ENCODE measurements at regions not wholly inside any gene's neighbourhood (a gene's known extent, or its start where the extent isn't known, plus 50 kb on each side); places are given as distances from the start of the nearest gene placed in this dataset.

DNA sequence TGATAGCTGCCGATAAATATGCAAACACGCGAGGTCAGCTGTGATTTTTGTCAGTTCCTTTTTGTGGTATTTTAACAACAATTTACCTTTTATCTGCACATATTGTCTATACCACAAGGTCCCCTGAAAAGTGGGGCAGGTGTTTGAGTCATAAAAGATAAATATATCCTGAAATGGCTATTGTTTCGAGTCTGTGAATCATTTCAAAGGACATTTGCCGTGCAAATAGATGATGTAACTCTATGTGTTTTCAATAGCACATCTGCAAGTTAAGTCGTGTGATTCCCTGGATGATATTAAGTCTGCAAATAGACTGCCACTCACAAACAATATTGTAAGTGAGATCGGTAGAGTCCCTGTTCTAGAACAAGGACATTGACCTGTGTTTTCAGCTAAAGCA, 193.0 kb upstream of the PITRM1 start:
- no peak for DNase-seq

DNA sequence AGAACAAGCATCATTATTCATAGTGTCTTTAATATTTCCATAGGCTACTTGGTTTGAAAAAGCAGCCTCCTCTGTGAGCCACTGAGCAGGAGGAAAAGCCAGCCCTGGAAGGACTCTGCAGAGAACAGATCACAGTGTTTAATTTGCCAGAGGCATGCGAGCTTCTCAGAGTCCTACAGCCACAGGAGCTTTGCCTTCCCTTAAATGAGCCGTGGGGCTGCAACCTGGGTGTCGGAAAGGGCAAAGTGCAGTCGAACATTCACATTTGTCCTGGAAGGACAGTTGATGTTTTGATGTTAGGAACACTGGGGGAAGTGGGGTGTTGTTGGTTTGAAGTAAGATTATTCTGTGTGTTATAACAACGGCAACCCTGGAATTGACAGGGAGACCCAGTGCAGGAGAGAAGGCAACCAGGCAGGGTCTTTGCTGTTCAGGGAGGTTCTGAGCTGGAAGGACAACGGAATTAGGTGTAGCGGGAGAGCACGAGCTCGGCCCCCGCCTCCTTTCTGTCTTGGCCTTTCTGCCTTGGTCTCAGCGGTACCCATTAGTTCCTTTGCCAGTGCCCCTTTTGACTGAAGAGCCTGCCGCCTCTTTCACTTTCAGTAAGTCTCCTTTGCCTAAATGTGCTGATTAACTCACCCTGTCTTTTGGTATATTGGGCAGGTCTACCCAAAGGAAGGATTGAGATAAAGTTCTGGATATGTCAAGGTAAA, 192.3 kb upstream of the PITRM1 start:
- no peak for DNase-seq

- DNase-seq: no peak
Measured at GRCh38 chr10:3363311-3364045, 190.9 kb upstream of the PITRM1 start.

DNA sequence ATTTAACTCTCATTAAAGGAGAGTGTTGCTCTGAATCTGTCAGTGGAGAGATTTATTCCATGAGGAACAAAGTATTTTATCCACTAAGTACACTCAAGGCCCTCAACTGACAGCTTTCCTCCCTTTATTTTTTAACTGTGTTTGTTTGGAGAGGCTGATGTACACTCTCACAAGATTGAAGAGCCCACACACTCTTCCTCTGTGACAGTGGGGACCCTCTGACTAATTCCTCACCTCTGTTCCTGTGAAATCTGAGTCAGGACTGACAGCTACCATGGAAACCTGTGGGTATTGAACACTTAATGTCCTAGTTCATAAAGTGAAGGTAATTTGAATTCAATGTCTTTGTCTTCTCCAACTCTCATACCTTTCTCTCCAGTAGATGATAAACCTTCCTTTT, 189.8 kb upstream of the PITRM1 start:
- no peak for DNase-seq

DNA sequence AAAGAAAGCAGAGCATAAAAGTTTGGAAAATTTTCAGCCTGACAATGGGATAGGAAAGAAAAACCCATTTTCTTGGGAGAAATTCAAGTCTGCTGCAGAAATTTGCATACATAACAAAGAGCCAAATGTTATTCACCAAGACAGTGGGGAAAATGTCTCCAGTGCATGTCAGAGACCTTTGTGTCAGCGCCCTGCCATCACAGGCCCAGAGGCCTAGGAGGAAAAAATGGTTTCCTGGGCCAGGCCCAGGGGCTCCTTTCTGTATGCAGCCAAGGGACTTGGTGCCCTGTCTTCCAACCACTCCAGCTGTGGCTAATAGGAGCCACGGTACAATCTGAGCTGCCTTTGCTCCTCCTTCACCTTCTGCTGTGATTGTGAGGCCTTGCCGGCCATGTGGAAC, 189.1 kb upstream of the PITRM1 start:
- DNase-seq: no peak

DNA sequence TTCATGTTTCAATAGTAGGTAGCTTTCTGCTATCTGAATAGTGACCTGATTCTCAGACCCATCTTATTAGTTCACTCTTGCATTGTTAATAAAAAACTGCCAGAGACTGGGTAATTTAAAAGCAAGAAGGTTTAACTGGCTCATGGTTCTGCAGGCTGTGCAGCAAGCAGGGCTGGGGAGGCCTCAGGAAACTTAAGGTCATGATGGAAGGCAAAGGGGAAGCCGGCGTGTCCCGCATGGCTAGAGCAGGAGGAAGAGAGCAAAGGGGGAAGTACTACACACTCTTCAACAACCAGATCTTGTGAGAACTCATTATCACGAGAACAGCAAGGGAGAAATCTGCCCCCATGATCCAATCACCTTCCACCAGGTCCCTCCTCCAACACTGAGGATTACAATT, 185.2 kb upstream of the PITRM1 start:
- no peak for DNase-seq

- no peak for DNase-seq
Measured at GRCh38 chr10:3355536-3355935, 183.0 kb upstream of the PITRM1 start.

DNA sequence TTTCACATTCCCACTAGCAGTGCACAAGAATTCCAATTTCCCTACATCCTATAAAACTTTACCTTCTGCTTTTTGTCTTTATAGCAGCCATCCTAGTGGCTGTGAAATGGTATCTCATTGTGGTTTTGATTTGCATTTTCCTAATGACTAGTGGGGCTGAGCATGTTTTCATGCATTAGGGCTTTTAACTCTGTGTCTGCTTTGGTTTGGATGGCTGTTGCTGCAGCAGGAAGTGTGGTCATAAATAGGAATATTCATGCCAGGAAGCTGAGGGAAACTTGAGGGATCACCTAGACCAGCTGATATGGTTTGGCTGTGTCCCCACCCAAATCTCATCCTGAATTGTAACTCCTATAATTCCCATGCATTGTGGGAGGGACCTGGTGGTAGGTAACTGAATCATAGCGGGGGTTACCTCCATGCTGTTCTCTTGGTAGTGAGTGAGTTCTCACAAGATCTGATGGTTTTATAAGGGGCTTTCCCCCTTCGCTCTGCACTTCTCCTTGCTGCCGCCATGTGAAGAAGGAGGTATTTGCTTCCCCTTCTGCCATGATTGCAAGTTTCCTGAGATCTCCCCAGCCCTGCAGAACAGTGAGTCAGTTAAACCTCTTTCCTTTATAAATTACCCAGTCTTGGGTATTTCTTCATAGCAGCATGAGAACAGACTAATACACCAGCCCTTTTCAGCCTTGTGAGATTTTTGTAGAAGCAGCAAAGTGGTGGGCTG, 181.8 kb upstream of the PITRM1 start:
- DNase-seq: no peak

- no peak for DNase-seq
Measured at GRCh38 chr10:3353235-3353634, 180.7 kb upstream of the PITRM1 start.

DNA sequence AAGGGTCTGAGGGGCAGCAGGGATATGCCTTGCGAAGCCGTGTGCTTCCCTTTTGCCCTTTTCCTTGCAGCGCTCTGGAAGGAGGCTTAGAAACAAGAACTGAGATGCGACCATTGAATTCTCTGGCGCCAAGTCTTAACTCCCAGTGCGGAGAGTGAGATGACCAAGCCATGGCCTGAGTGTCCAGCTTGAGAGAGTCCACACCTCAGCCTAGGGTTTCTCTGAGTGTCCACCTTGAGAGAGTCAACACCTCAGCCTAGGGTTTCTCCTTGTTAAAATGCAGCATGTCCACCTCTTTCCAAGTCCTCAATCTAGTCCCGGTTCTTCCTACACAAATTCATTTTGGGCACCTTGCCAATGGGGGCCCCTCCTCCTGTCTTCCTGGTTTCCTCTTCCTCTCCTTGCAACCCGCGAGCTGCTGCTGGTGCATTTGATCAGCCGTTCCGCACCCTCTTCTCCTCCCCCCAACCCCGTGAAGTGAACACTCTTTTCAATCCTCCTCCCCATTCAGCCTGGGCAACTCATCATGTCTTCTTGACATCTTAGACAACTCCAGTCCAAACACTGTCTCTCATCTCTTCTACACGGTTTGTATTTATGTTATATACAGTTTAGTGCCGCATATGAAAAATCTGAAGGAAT, 178.2 kb upstream of the PITRM1 start:
- DNase-seq: no peak

GRCh38 chr10:3350205-3350604, 177.6 kb upstream of the PITRM1 start:
- DNase-seq: no peak

GRCh38 chr10:3348564-3348963, 176.0 kb upstream of the PITRM1 start:
- DNase-seq: no peak

DNA sequence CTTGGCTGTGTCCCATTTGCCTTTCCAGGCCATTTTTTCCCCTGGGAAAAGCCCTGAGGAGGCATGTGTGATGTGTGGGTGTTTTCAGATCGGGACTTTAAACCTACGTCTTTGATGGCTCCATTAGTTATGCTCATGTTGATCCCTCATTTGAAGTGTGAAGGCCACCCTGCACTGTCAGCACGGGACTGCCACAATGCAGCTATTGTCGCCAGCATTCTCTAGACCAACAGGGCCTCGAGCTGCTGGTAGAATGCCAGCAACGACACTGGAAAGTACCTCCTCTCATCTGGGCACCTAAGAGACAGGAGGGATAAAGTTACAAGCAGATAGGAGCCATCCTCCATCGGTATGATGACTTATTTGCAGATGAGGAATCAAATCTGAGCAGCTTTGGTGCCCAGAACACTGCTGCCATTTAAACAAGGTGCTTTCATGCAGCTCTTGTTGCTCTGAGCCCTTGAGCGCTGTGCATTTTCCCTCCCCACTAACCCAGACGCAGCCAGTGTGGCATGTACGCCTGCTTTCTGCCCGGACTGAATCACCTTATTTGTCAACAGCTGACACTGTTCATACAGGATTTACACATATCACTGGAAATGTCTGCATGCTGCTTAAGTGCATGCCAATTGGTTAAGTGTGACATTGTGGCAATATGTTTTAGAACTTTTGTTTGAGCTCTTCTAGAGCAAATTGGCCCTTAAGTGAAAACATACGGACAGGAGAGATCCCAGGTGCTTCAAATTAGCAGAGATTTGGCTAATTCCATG, 175.0 kb upstream of the PITRM1 start:
- DNase-seq: no peak

- DNase-seq: no peak
Measured at GRCh38 chr10:3346851-3347250, 174.3 kb upstream of the PITRM1 start.

GRCh38 chr10:3342771-3343170, 170.2 kb upstream of the PITRM1 start:
- no peak for DNase-seq

GRCh38 chr10:3340127-3340730, 167.6 kb upstream of the PITRM1 start:
- no peak for DNase-seq

GRCh38 chr10:3339531-3339950, 167.0 kb upstream of the PITRM1 start:
- DNase-seq: no peak

- DNase-seq: no peak
Measured at GRCh38 chr10:3339121-3339520, 166.5 kb upstream of the PITRM1 start.

GRCh38 chr10:3337741-3338140, 165.2 kb upstream of the PITRM1 start:
- no peak for DNase-seq

GRCh38 chr10:3336673-3337293, 164.2 kb upstream of the PITRM1 start:
- DNase-seq: no peak

GRCh38 chr10:3333426-3333825, 160.8 kb upstream of the PITRM1 start:
- no peak for DNase-seq
